Muscle layer of duodenum (tissue), 2 donors: ENCODE measurements at regions not wholly inside any gene's neighbourhood (a gene's known extent, or its start where the extent isn't known, plus 50 kb on each side); places are given as distances from the start of the nearest gene placed in this dataset.
"Not testable (repeated sequence)": the region's sequence is repeated elsewhere in the genome, so short reads cannot be mapped to it uniquely, and the experiment has no call there.

ENCODE experiments used
- H3K27ac ChIP-seq: one replicate; pipeline ENCODE4 v1.7.0; 2013; ENCODE audit warnings: mild to moderate bottlenecking, low read length
- H3K27me3 ChIP-seq: one replicate; pipeline ENCODE4 v1.7.0; 2013; ENCODE audit warnings: low read depth, mild to moderate bottlenecking, control low read depth, low read length
- H3K36me3 ChIP-seq, 2 donors: one replicate each; pipeline ENCODE4 v1.7.0; 2013; ENCODE audit warnings: low read length in 2 of 2, control low read depth in 1 of 2, mild to moderate bottlenecking in 1 of 2; ENCODE audit not compliant: insufficient read depth in 2 of 2, control insufficient read depth in 1 of 2
- H3K4me1 ChIP-seq, 2 donors: one replicate each; pipeline ENCODE4 v1.7.0; 2013; ENCODE audit warnings: low read length in 2 of 2, mild to moderate bottlenecking in 2 of 2, control low read depth in 1 of 2, moderate library complexity in 1 of 2; ENCODE audit not compliant: insufficient read depth in 2 of 2, control insufficient read depth in 1 of 2
- H3K4me3 ChIP-seq, 2 donors: one replicate each; pipeline ENCODE4 v1.7.0; 2013; ENCODE audit warnings: low read length in 2 of 2, low read depth in 1 of 2, mild to moderate bottlenecking in 1 of 2
- H3K9me3 ChIP-seq, 2 donors: one replicate each; pipeline ENCODE4 v1.7.0; 2013; ENCODE audit warnings: low read length in 2 of 2, control low read depth in 1 of 2, mild to moderate bottlenecking in 1 of 2; ENCODE audit not compliant: control insufficient read depth in 1 of 2
- donor health status: healthy.

DNA sequence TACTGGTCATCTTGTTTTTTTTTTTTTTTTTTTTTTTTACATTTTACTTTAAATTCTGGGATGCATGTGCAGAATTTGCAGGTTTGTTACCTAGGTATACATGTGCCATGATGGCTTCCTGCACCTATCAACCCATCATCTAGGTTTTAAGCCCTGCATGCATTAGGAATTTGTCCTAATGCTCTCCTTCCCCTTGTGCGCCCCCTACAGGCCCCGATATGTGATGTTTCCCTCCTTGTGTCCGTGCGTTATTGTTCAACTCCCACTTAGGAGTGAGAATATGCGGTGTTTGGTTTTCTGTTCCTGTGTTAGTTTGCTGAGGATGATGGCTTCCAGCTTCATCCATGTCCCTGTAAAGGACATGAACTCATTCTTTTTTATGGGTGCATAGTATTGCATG lies 249.6 kb upstream of the SLC16A7 start:
- H3K4me1 ChIP-seq, H3K27me3 ChIP-seq, H3K36me3 ChIP-seq, H3K4me3 ChIP-seq, H3K27ac ChIP-seq, H3K9me3 ChIP-seq: not testable (repeated sequence)

DNA sequence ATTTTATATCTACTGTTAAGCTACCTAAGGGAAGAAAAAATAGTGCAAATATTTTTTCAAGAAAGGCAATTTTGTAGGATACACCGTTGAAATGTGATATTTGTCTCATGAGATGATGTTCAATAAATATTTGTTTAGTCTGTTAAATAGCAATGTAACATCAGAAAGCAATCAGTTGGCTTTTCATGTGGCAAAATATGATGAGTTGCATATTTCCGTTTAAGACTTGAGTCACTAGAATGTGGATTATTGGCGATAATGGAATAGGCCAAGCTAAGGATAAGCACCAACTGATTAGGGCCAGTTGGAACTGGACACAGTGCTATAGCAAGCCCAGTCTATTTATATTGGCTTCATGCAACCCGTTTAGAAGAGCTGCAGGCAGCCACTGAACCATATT lies 250.4 kb upstream of the SLC16A7 start:
- Histone ChIP-seq H3K27ac (no peak overlapping the region), H3K4me1 (no peaks in the 10 kb centered on the region), H3K36me3 (no peaks in the 10 kb centered on the region), H3K27me3 (no peaks in the 10 kb centered on the region), H3K9me3 (no peaks in the 10 kb centered on the region), H3K4me3 (no peak overlapping the region)

DNA sequence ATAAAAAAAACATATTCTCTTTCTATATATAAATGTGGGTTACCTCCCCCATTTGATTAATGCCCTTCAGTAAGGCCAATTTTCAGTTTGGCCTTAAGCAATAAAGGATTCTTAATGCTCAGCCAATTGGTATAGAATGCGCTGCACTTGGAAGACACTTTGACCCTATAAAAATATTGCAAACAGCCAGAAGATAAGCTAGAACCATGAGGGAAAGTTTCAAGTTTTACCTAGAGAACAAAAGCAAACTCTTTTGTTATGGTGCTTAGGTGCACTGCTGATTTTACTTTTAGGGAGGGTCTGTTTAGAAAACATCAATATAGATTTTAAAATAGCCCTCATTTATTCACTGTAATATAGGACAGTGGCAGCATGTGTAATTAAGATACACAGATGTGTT lies 251.6 kb upstream of the SLC16A7 start:
- no peaks in the 10 kb centered on the region for H3K9me3 ChIP-seq
- no peak overlapping the region for H3K4me3 ChIP-seq
- no peak overlapping the region for H3K27ac ChIP-seq
- H3K27me3 ChIP-seq = no peaks in the 10 kb centered on the region
- no peaks in the 10 kb centered on the region for H3K36me3 ChIP-seq
- no peaks in the 10 kb centered on the region for H3K4me1 ChIP-seq

DNA sequence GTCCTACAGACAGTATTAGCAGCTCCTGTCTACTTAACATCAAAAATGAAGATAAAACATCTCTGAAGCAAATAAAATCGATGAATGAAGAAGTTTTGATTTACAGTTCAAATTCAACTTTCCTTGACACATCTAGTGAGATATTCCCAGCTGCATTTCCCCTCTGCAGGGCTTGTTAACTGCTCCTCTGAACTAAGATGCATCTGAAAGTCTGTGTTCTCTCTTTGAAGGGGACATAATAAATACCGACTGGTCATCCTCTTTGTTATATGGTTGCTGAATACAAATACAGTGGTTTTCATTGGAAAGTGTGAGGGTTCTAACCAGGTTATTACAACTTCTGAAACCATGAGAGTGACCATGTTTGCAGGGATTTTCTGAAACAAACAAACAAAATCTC lies 266.4 kb upstream of the SLC16A7 start:
- H3K27me3 ChIP-seq = no peaks in the 10 kb centered on the region
- H3K36me3 ChIP-seq = no peaks in the 10 kb centered on the region
- H3K4me1 ChIP-seq = no peaks in the 10 kb centered on the region
- H3K9me3 ChIP-seq = no peaks in the 10 kb centered on the region
- no peak overlapping the region for H3K27ac ChIP-seq
- H3K4me3 ChIP-seq = no peak overlapping the region

DNA sequence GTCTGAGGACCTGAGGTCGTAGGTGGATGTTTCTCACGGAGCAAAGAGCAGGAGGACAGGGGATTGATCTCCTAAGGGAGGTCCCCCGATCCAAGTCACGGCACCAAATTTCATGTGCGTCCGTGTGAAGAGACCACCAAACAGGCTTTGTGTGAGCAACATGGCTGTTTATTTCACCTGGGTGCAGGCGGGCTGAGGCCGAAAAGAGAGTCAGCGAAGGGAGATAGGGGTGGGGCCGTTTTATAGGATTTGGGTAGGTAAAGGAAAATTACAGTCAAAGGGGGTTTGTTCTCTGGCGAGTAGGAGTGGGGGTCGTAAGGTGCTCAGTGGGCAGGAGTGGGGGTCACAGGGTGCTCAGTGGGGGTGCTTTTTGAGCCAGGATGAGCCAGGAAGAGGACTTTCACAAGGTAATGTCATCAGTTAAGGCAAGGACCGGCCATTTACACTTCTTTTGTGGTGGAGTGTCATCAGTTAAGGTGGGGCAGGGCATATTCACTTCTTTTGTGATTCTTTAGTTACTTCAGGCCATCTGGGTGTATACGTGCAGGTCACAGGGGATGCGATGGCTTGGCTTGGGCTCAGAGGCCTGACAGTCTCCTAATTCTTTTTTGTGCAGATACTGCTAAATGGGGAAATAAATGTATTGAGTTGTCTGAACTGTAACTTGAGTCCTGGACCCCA lies 267.3 kb upstream of the SLC16A7 start:
- H3K4me1 ChIP-seq, H3K4me3 ChIP-seq, H3K27ac ChIP-seq, H3K27me3 ChIP-seq, H3K9me3 ChIP-seq, H3K36me3 ChIP-seq: not testable (repeated sequence)

DNA sequence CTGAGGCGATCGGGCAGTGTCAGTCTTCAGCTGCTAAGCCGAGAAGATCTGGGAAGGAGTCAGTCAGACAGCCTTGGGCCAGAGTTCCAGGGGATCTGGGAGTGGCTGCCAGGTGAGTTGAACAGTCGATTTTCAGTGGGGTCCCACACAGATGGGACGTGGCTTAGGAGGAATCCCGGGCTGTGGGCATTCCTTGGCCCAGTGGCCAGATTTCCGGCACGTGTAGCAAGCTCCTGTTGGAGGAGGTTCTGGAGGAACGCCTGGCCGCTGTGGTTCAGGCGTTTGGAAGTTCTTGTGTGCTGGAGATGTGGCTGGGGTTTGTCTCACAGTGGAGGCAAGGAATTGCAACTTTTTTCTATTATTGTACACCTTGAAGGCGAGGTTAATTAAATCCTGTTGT lies 269.4 kb upstream of the SLC16A7 start:
- H3K27me3 ChIP-seq, H3K27ac ChIP-seq, H3K36me3 ChIP-seq, H3K4me3 ChIP-seq, H3K4me1 ChIP-seq, H3K9me3 ChIP-seq: not testable (repeated sequence)

DNA sequence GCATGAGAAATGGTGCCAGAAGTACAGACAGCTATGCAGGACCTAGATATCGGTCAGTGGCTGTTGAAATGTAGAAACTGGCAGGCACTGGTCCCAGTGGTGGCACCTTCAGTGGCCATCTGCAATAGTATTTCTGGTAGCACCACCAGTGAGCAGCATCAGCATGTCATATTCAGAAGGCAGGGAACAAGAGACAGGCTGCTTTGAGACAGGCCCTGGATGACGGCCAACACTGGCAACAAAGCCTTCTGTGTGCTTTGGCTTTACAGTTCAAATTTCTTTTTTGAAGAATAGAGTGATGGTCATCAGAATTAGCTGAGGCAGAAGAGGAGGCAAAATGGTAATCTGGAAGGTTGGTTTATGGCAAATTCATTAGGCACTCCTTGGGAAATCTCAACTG lies 273.4 kb upstream of the SLC16A7 start:
- Histone ChIP-seq H3K27ac (no peak overlapping the region), H3K27me3 (no peaks in the 10 kb centered on the region), H3K9me3 (no peaks in the 10 kb centered on the region), H3K4me3 (no peak overlapping the region), H3K36me3 (no peaks in the 10 kb centered on the region), H3K4me1 (no peaks in the 10 kb centered on the region)

DNA sequence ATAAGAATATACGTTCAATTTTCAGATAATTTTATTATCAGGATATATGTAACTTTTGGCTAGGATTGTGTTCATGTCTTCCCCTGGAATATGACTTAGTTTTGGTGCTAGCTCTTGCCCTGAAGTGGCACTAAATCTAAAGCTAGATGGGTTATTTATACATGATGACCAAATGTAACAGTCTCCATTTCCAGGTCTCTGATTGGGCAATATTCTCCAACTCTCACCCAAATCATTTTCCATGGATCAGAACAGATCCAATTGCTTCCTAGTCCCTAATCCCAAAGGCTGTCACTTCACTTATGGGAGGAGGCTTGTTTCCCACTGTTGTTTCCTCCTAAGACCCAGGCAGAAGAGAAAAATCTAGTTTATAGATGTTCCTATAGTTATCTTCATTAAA lies 274.6 kb upstream of the SLC16A7 start:
- Histone ChIP-seq H3K9me3 (no peaks in the 10 kb centered on the region), H3K36me3 (no peaks in the 10 kb centered on the region), H3K27ac (no peak overlapping the region), H3K27me3 (no peaks in the 10 kb centered on the region), H3K4me3 (no peak overlapping the region), H3K4me1 (no peaks in the 10 kb centered on the region)

DNA sequence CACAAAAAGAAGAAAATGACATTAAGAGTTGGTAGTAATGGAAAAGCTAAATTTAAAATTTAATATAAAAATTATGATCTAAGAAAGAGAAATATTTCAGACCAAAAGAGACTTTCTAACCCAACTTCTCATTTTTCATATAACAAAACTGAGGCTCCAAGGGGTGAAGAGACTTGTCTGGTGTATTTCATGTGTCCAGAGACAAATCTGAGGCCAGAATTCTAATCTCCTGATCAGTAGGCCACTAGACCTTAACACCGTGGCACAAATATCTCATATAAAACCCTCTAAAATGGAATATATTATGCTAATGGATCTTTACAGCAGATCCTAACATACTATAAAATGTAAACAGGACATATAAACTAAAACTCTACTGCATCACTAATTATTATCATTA lies 275.7 kb upstream of the SLC16A7 start:
- no peaks in the 10 kb centered on the region for H3K4me1 ChIP-seq
- no peaks in the 10 kb centered on the region for H3K36me3 ChIP-seq
- H3K27ac ChIP-seq = no peak overlapping the region
- H3K4me3 ChIP-seq = no peak overlapping the region
- no peaks in the 10 kb centered on the region for H3K9me3 ChIP-seq
- no peaks in the 10 kb centered on the region for H3K27me3 ChIP-seq

DNA sequence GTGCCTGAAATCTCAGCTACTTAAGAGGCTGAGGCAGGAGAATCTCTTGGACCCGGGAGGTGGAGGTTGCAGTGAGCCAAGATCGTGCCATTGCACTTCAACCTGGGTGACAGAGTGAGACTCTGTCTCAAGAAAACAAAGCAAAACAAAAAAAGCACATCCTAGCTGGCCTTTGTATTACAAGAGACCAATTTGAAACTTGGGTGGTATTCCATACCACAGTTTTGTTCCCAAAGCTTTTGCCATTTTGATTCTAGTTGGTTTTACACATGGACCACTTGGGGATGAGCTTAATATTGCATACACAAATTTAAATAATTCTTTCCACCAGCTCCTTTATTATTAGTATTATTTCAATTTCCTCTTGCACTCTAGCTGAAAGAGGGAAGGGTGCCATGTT lies 276.9 kb upstream of the SLC16A7 start:
- H3K4me1 ChIP-seq = no peaks in the 10 kb centered on the region
- no peaks in the 10 kb centered on the region for H3K9me3 ChIP-seq
- H3K36me3 ChIP-seq = no peaks in the 10 kb centered on the region
- no peaks in the 10 kb centered on the region for H3K27me3 ChIP-seq
- no peak overlapping the region for H3K27ac ChIP-seq
- no peak overlapping the region for H3K4me3 ChIP-seq

DNA sequence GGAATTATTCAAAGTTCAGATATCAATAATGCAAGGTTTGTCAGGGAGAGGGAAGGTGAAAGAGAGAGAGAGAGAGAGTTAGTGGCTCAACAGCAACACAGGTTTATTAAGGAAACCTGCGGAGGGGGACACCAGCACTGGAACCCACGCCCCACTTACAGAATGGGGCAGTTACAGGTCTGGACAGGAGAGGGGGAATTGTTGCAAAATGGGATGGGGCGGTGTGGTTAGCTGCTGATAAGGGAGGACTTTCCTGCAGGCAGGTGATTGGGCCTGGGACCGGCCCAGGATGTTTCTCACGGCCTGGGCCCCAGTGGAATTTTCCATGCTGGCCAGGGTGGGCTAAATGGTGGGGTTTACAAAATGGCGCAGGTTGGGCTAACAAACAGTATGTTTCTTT lies 278.2 kb upstream of the SLC16A7 start:
- Histone ChIP-seq H3K4me1 (no peaks in the 10 kb centered on the region), H3K27me3 (no peaks in the 10 kb centered on the region), H3K27ac (no peak overlapping the region), H3K36me3 (no peaks in the 10 kb centered on the region), H3K4me3 (no peak overlapping the region), H3K9me3 (peaks cover 0 to under 1% of the 10 kb centered on the region in 2 donors)

DNA sequence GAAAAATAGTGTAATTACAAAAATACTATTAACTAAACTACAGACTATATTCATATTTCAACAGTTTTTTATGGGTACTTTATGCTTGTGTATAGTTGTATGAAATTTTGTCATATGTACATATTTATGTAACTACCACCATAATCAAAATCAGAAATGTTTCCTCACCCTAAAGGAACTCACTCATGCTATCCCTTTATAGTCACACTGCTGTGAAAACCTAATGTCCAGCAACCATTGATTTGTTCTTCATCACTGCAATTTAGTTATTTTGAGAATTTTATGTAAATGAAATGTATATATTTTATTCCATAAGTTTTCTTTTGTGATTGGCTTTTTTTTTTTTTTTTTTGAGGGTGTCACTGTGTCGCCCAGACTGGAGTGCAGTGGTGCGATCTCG lies 278.9 kb upstream of the SLC16A7 start:
- H3K36me3 ChIP-seq = no peaks in the 10 kb centered on the region

More for the DNA sequence above, 278.9 kb upstream of the SLC16A7 start:
- Histone ChIP-seq H3K4me1 (no peaks in the 10 kb centered on the region), H3K27me3 (no peaks in the 10 kb centered on the region), H3K9me3 (peaks cover 0 to 5% of the 10 kb centered on the region in 2 donors), H3K27ac (no peak overlapping the region), H3K4me3 (no peak overlapping the region)
